Astrocyte (in vitro differentiated cells and primary cell): ENCODE measurements at regions not wholly inside any gene's neighbourhood (a gene's known extent, or its start where the extent isn't known, plus 50 kb on each side); places are given as distances from the start of the nearest gene placed in this dataset.

Experiments used
- DNase-seq: peaks from one replicate; pipeline ENCODE4 v3.0.0-alpha.2; 2010; ENCODE audit warnings: low read depth
- FAIRE-seq: peaks from 2 replicates; lab custom pipeline; 2011; peaks lifted over from hg19 to GRCh38; lab: Jason Lieb, UNC
- H2AFZ ChIP-seq: 2 replicates; pipeline ENCODE4 v1.6.0; 2012; ENCODE audit warnings: low read depth, low read length, inconsistent platforms
- H3K27ac ChIP-seq: 2 replicates; pipeline ENCODE4 v1.5.1; 2011; ENCODE audit warnings: low read depth, low read length, inconsistent platforms
- H3K27me3 ChIP-seq: 2 replicates; pipeline ENCODE4 v1.6.0; 2011; ENCODE audit warnings: low read length, inconsistent platforms; ENCODE audit not compliant: insufficient read depth
- H3K36me3 ChIP-seq: 2 replicates; pipeline ENCODE4 v1.5.1; 2011; ENCODE audit warnings: low read length, inconsistent platforms; ENCODE audit not compliant: insufficient read depth
- H3K4me1 ChIP-seq: 2 replicates; pipeline ENCODE4 v1.5.1; 2011; ENCODE audit warnings: low read length, inconsistent platforms; ENCODE audit not compliant: insufficient read depth
- H3K4me2 ChIP-seq: 2 replicates; pipeline ENCODE4 v1.6.0; 2012; ENCODE audit warnings: low read length, inconsistent platforms
- H3K4me3 ChIP-seq: 2 replicates; pipeline ENCODE4 v1.5.1; 2011; ENCODE audit warnings: low read depth, mild to moderate bottlenecking, low read length, inconsistent platforms; ENCODE audit not compliant: insufficient read depth
- H3K79me2 ChIP-seq: 2 replicates; pipeline ENCODE4 v1.6.0; 2012; ENCODE audit warnings: mild to moderate bottlenecking, low read length, inconsistent platforms; ENCODE audit not compliant: insufficient read depth
- H3K9ac ChIP-seq: 2 replicates; pipeline ENCODE4 v1.6.0; 2012; ENCODE audit warnings: mild to moderate bottlenecking, low read length, inconsistent platforms
- H3K9me3 ChIP-seq: 2 replicates; pipeline ENCODE4 v1.5.1; 2012; ENCODE audit warnings: low read depth, mild to moderate bottlenecking, low read length, inconsistent platforms; ENCODE audit not compliant: insufficient read depth
- H4K20me1 ChIP-seq: 2 replicates; pipeline ENCODE4 v1.6.0; 2012; ENCODE audit warnings: low read length, inconsistent platforms; ENCODE audit not compliant: insufficient read depth
- H3K27ac Mint-ChIP-seq: one replicate; pipeline ENCODE4 v1.8.0; 2021; ENCODE audit warnings: mild to moderate bottlenecking, mixed read lengths; ENCODE audit not compliant: unreplicated experiment
- H3K27me3 Mint-ChIP-seq: one replicate; pipeline ENCODE4 v1.8.0; 2021; ENCODE audit warnings: low read depth, mixed read lengths; ENCODE audit not compliant: unreplicated experiment
- H3K36me3 Mint-ChIP-seq: one replicate; pipeline ENCODE4 v1.8.0; 2021; ENCODE audit warnings: low read depth, mixed read lengths; ENCODE audit not compliant: unreplicated experiment
- H3K4me1 Mint-ChIP-seq: one replicate; pipeline ENCODE4 v1.8.0; 2021; ENCODE audit warnings: low read depth, mixed read lengths; ENCODE audit not compliant: unreplicated experiment
- H3K4me3 Mint-ChIP-seq: one replicate; pipeline ENCODE4 v1.8.0; 2021; ENCODE audit warnings: mild to moderate bottlenecking, moderate library complexity, mixed read lengths; ENCODE audit not compliant: unreplicated experiment
- H3K9me3 Mint-ChIP-seq: one replicate; pipeline ENCODE4 v1.8.0; 2021; ENCODE audit warnings: mild to moderate bottlenecking, mixed read lengths; ENCODE audit not compliant: unreplicated experiment
- EZH2 ChIP-seq: IDR thresholded peaks from 2 replicates; pipeline ENCODE4 v1.6.1; 2012; ENCODE audit warnings: mild to moderate bottlenecking, low read length, inconsistent platforms; ENCODE audit not compliant: insufficient read depth
- TF ChIP-seq, protein P1 (sequence below): IDR thresholded peaks from 2 replicates; pipeline ENCODE4 v1.5.1; 2011; ENCODE audit warnings: low read depth, mild to moderate bottlenecking, inconsistent platforms, low read length, moderate library complexity; ENCODE audit not compliant: insufficient read depth

DNA sequence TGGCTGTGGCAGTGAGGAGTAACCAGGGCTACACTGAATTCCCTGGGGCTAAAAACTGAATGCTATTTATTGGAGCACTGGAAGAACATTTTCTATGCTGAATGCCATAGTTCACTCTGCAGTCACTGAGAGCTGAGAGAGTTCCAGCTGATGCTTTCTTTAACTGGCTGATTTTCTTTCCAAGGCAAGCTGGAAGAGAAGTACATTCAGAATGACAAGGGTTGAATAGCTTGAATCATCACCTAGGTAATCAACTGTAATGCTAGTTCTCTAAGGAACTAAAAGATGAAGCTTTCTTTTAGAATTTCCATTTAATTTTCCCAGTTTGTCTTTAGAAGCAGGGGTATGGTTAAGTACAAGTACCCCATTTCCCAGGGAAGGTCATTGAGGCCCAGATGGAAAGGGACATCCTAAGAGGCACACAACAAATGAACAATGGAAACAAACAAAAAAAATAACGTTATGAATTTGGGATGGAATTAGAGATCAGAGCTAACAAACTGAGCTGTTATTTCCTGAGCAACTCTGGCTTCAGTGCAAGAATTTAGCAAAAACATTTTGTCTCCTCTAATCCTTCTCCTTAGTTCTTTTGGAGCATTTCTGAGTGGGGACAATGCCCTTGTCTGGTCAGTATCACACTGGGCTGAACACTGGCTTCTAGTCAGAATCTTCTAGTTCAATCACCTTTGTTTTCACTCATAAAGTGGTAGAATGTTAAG is 132.8 kb upstream of the REG3A start:
- H3K27ac Mint-ChIP-seq, result no peak overlapping the region
- FAIRE-seq (no peak), DNase-seq (no peak)
- Histone ChIP-seq H3K9me3 (peaks cover 3% of the 10 kb centered on the region), H3K36me3 (no peaks in the 10 kb centered on the region), H3K4me1 (no peaks in the 10 kb centered on the region), H3K79me2 (no peaks in the 10 kb centered on the region), H3K4me3 (no peak overlapping the region), H3K9ac (no peak overlapping the region), H3K4me2 (no peak overlapping the region), H3K27ac (no peak overlapping the region), H2AFZ (no peak overlapping the region), H4K20me1 (no peaks in the 10 kb centered on the region), H3K27me3 (no peaks in the 10 kb centered on the region)
- H3K36me3 Mint-ChIP-seq, result no peaks in the 10 kb centered on the region
- no peak for TF ChIP-seq EZH2
- TF ChIP-seq, protein P1, sequence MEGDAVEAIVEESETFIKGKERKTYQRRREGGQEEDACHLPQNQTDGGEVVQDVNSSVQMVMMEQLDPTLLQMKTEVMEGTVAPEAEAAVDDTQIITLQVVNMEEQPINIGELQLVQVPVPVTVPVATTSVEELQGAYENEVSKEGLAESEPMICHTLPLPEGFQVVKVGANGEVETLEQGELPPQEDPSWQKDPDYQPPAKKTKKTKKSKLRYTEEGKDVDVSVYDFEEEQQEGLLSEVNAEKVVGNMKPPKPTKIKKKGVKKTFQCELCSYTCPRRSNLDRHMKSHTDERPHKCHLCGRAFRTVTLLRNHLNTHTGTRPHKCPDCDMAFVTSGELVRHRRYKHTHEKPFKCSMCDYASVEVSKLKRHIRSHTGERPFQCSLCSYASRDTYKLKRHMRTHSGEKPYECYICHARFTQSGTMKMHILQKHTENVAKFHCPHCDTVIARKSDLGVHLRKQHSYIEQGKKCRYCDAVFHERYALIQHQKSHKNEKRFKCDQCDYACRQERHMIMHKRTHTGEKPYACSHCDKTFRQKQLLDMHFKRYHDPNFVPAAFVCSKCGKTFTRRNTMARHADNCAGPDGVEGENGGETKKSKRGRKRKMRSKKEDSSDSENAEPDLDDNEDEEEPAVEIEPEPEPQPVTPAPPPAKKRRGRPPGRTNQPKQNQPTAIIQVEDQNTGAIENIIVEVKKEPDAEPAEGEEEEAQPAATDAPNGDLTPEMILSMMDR, result no peak
- no peak overlapping the region for H3K4me3 Mint-ChIP-seq
- H3K4me1 Mint-ChIP-seq, result no peaks in the 10 kb centered on the region
- no peaks in the 10 kb centered on the region for H3K27me3 Mint-ChIP-seq
- peaks cover 8% of the 10 kb centered on the region for H3K9me3 Mint-ChIP-seq

DNA sequence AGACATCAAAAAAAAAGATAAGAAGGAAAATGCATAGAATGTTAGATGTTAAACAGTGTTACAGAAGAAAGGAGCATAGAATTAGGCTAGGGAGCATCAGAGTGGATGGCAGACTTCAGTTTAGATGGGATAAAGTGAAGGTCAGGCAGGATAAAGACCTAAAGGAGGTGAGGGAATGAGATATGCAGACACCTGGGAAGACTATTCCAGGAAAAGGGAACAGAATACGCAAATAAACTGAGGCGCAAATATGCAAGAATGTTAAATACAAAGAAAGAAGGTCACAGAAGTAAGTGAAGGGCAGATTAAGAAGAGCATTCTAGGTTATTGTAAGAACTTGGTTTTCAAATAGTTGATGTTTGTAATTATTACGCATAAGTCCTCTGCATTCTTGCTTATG is 116.3 kb upstream of the REG3A start:
- Histone ChIP-seq H3K4me3 (no peak overlapping the region), H3K36me3 (no peaks in the 10 kb centered on the region), H3K79me2 (no peaks in the 10 kb centered on the region), H2AFZ (no peak overlapping the region), H3K27me3 (no peaks in the 10 kb centered on the region), H3K9me3 (peaks cover 2% of the 10 kb centered on the region), H4K20me1 (no peaks in the 10 kb centered on the region), H3K4me2 (no peak overlapping the region), H3K9ac (no peak overlapping the region), H3K27ac (no peak overlapping the region), H3K4me1 (no peaks in the 10 kb centered on the region)
- DNase-seq, result no peak
- Mint-ChIP-seq H3K9me3 (no peaks in the 10 kb centered on the region), H3K4me3 (no peak overlapping the region), H3K27ac (no peak overlapping the region), H3K27me3 (no peaks in the 10 kb centered on the region), H3K36me3 (no peaks in the 10 kb centered on the region), H3K4me1 (no peaks in the 10 kb centered on the region)
- TF ChIP-seq EZH2, result no peak
- TF ChIP-seq, protein P1, result no peak
- no peak for FAIRE-seq

DNA sequence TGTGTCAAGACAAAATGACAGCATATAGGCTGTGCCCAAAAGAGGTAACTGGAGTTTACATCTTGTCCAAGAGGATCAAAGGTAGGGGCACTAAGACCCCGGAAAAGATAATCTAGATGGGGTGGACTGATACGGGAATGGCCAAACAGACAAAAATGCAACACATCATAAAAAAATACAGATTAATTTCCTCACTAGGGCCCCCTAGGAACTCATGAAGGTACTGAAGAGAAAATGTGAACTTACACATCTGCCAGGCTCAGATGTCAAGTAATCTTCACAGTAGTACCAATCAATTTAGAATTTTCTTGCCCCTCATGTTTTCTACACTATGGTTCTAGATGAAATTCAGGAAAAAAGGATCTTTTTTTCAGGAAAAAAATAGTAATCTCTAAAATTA is 115.6 kb upstream of the REG3A start:
- Histone ChIP-seq H3K4me1 (no peaks in the 10 kb centered on the region), H3K27me3 (no peaks in the 10 kb centered on the region), H3K4me3 (no peak overlapping the region), H3K79me2 (no peaks in the 10 kb centered on the region), H2AFZ (no peak overlapping the region), H4K20me1 (no peaks in the 10 kb centered on the region), H3K9ac (no peak overlapping the region), H3K9me3 (peaks cover 2% of the 10 kb centered on the region), H3K36me3 (no peaks in the 10 kb centered on the region), H3K27ac (no peak overlapping the region), H3K4me2 (no peak overlapping the region)
- no peak overlapping the region for H3K4me3 Mint-ChIP-seq
- no peaks in the 10 kb centered on the region for H3K4me1 Mint-ChIP-seq
- H3K36me3 Mint-ChIP-seq, result no peaks in the 10 kb centered on the region
- no peaks in the 10 kb centered on the region for H3K27me3 Mint-ChIP-seq
- no peak for DNase-seq
- no peaks in the 10 kb centered on the region for H3K9me3 Mint-ChIP-seq
- FAIRE-seq, result no peak
- H3K27ac Mint-ChIP-seq, result no peak overlapping the region
- TF ChIP-seq EZH2, result no peak
- TF ChIP-seq, protein P1, result no peak
